Adipocyte (in vitro differentiated cells): ENCODE measurements at regions not wholly inside any gene's neighbourhood (a gene's known extent, or its start where the extent isn't known, plus 50 kb on each side); places are given as distances from the start of the nearest gene placed in this dataset.
"Not testable (repeated sequence)": the region's sequence is repeated elsewhere in the genome, so short reads cannot be mapped to it uniquely, and the experiment has no call there.

Source experiments
- DNase-seq: peaks from one replicate; pipeline ENCODE4 v3.0.0-alpha.2; 2015; ENCODE audit warnings: low read depth
- H3K27me3 ChIP-seq: replicated peaks from 2 replicates; pipeline ENCODE4 v1.7.0; 2013; ENCODE audit warnings: mild to moderate bottlenecking, low read length, moderate library complexity; ENCODE audit not compliant: control insufficient read depth, insufficient read depth
- H3K36me3 ChIP-seq: 2 replicates; pipeline ENCODE4 v1.7.0; 2013; ENCODE audit warnings: low read length, mild to moderate bottlenecking, moderate library complexity; ENCODE audit not compliant: control insufficient read depth, insufficient read depth, severe bottlenecking
- H3K4me1 ChIP-seq: 2 replicates; pipeline ENCODE4 v1.7.0; 2013; ENCODE audit warnings: mild to moderate bottlenecking, low read length, moderate library complexity; ENCODE audit not compliant: control insufficient read depth, insufficient read depth
- H3K4me3 ChIP-seq: 2 replicates; pipeline ENCODE4 v1.7.0; 2013; ENCODE audit warnings: mild to moderate bottlenecking, low read length, moderate library complexity
- H3K9ac ChIP-seq: 2 replicates; pipeline ENCODE4 v1.7.0; 2013; ENCODE audit warnings: mild to moderate bottlenecking, low read length, moderate library complexity
- H3K9me3 ChIP-seq: 2 replicates; pipeline ENCODE4 v1.7.0; 2013; ENCODE audit warnings: mild to moderate bottlenecking, low read length, moderate library complexity; ENCODE audit not compliant: control insufficient read depth

DNA sequence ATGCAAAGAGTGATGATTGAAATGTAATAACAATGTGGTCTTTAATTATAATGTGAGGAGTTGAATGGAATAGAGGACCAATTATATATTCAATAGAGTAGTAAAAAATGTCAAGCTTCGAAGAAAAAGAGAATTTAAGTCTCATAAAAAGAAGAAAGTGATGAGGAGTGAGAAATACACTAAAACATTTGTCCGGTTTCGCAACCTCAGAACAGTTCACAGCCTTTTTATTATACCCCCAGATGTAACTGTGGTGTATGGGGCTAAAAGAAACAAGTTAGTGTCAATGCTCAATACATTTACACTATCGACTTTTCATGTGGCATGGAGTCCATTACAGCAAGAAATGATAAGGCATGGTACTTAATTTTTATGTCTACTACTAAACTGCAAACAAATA, 386.5 kb upstream of the ATP11B start:
- Histone ChIP-seq H3K9ac (no peak overlapping the region), H3K9me3 (no peaks in the 10 kb centered on the region), H3K4me3 (no peak overlapping the region), H3K36me3 (no peaks in the 10 kb centered on the region), H3K4me1 (peaks cover 17% of the 10 kb centered on the region), H3K27me3 (no peaks in the 10 kb centered on the region)
- no peak for DNase-seq

DNA sequence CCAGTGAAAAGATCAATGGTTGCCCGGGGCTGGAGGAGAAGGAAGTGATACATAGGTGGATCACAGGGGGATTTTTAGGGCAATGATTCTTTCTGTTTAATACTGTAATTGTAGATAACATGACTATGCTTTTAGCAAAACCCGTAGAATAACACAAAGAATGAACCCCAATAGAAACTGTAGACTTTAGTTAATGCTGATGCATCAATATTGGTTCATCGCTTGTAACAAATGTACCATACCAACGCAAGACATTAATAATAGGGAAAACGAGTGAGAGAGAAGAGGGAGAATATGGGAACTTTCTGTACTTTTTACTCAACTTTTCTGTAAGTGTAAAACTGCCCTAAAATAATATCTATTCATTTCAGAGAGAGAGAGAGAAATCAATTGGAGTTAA, 383.3 kb upstream of the ATP11B start:
- H3K9ac ChIP-seq = no peak overlapping the region
- no peaks in the 10 kb centered on the region for H3K36me3 ChIP-seq
- no peaks in the 10 kb centered on the region for H3K27me3 ChIP-seq
- no peak overlapping the region for H3K4me3 ChIP-seq
- peaks cover 17% of the 10 kb centered on the region for H3K4me1 ChIP-seq
- no peak for DNase-seq
- H3K9me3 ChIP-seq = no peaks in the 10 kb centered on the region

DNA sequence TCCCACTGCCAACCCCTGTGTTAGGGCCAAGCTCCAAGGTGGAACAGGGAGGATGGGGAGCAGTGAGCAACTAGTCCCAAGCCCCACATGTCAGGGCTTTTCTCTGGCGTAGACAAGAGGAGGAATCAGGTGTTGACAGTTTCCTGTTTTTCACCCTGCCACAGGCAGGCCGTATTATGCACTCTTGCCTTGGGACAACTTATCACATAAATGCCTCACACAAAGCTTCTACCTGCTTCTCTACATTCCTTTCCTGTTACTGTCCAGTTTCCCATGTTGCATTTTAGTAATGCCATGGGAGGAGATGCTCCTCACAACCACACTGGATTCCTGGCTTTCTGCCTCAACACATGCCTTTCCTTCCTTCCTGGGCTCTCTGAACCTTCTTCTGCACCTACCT, 381.2 kb upstream of the ATP11B start:
- DNase-seq = no peak
- Histone ChIP-seq H3K36me3 (no peaks in the 10 kb centered on the region), H3K9ac (no peak overlapping the region), H3K9me3 (no peaks in the 10 kb centered on the region), H3K27me3 (no peaks in the 10 kb centered on the region), H3K4me1 (peaks cover 7% of the 10 kb centered on the region), H3K4me3 (no peak overlapping the region)

DNA sequence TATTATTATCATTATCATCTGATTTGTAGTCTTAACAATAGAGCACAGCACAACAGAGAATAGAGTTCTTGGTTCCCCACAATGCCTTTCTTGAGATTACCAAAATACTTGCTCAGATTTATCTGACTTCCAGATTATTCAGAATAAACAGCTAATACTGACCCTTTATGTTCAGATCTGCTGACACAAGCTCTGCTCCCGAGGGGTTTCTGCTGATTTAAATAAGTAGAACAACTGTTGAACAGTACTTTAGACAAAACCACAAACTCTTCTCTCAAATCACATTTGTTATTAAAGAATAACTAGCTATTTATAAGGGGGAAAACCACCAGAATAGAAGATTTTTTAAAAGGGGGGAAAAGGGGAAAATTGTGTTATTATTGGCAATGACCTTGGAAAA, 380.2 kb upstream of the ATP11B start:
- H3K4me1 ChIP-seq = peaks cover 4% of the 10 kb centered on the region
- no peaks in the 10 kb centered on the region for H3K36me3 ChIP-seq
- no peak for DNase-seq
- no peak overlapping the region for H3K4me3 ChIP-seq
- no peaks in the 10 kb centered on the region for H3K9me3 ChIP-seq
- no peaks in the 10 kb centered on the region for H3K27me3 ChIP-seq
- H3K9ac ChIP-seq = no peak overlapping the region

DNA sequence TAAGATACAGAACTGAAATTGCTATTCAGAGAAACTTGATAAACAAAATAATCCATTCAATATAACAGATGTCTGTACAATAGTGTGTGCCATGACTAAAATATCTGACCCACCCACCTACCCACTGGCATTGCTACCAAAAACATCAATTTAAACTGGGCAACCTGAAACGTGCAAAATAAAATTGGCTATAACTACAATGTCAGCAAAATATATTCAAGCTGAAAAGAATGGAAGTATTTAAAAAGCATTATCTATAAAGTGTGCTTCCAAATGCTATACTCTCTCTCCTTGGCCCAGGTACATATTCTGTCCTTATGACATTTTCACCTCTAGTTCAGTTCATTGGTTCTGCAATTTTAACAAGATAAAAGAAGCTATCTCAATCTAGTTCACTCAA, 379.6 kb upstream of the ATP11B start:
- Histone ChIP-seq H3K9me3 (no peaks in the 10 kb centered on the region), H3K4me1 (no peaks in the 10 kb centered on the region), H3K27me3 (no peaks in the 10 kb centered on the region), H3K9ac (no peak overlapping the region), H3K36me3 (no peaks in the 10 kb centered on the region), H3K4me3 (no peak overlapping the region)
- no peak for DNase-seq

DNA sequence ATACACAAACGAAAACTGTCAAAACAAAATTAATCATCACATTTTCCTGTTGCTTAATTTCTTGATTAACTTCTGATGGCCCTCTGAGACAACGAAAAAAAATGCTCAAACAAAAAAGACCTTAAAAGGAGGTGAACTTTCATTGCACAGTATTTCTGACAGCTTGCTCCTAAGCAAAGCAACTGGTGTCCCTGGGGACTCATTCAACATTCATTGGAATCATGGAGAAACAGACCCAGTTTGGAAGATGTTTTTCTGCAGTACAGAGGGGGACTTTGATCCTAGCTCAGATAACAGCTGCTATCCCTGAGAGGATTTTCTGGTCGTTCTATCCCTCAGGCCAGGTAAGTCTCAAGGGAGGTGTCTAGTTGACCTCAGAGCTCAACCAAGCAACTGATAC, 378.7 kb upstream of the ATP11B start:
- DNase-seq = no peak
- H3K27me3 ChIP-seq = no peaks in the 10 kb centered on the region
- H3K4me1 ChIP-seq = no peaks in the 10 kb centered on the region
- no peak overlapping the region for H3K4me3 ChIP-seq
- H3K9me3 ChIP-seq = no peaks in the 10 kb centered on the region
- H3K36me3 ChIP-seq = no peaks in the 10 kb centered on the region
- no peak overlapping the region for H3K9ac ChIP-seq

DNA sequence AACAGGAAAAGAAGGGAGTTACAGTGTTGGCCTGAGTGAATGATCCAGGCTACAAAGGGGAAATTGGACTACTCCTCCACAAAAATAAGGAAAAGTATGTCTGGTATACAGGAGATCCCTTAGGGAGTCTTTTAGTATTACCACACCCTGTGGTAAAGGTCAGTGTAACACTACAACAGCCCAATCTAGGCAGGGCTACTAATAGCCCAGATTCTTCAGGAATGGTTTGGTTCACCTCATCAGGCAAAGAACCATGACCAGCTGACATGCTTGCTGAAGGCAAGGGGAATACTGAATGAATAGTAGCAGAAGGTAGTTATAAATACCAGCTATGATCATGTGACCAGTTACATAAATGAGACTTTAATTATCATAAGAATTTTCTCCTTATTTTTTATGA, 372.6 kb upstream of the ATP11B start:
- H3K9me3 ChIP-seq = no peaks in the 10 kb centered on the region
- H3K36me3 ChIP-seq = no peaks in the 10 kb centered on the region
- no peak for DNase-seq
- H3K4me3 ChIP-seq = no peak overlapping the region
- no peak overlapping the region for H3K9ac ChIP-seq
- no peaks in the 10 kb centered on the region for H3K4me1 ChIP-seq
- H3K27me3 ChIP-seq = no peaks in the 10 kb centered on the region

DNA sequence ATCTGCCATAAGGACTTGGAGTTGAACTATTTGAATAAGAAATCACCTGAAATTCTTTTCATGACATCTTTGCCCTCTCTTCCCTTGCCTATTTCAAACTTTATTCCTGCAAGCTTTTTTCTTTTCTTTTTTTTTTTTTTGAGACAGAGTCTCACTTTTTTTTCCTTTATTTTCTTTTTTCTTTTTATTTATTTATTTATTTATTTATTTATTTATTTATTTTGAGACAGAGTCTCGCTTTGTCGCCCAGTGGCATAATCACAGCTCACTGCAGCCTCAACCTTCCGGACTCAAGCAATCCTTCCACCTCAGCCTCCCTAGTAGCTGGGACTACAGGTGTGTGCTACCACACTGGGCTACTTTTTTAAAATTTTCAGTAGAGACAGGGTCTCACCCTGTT, 369.3 kb upstream of the ATP11B start:
- Histone ChIP-seq H3K9ac (no peak overlapping the region), H3K4me1 (no peaks in the 10 kb centered on the region), H3K27me3 (no peaks in the 10 kb centered on the region), H3K4me3 (no peak overlapping the region), H3K36me3 (no peaks in the 10 kb centered on the region), H3K9me3 (no peaks in the 10 kb centered on the region)
- DNase-seq = no peak

DNA sequence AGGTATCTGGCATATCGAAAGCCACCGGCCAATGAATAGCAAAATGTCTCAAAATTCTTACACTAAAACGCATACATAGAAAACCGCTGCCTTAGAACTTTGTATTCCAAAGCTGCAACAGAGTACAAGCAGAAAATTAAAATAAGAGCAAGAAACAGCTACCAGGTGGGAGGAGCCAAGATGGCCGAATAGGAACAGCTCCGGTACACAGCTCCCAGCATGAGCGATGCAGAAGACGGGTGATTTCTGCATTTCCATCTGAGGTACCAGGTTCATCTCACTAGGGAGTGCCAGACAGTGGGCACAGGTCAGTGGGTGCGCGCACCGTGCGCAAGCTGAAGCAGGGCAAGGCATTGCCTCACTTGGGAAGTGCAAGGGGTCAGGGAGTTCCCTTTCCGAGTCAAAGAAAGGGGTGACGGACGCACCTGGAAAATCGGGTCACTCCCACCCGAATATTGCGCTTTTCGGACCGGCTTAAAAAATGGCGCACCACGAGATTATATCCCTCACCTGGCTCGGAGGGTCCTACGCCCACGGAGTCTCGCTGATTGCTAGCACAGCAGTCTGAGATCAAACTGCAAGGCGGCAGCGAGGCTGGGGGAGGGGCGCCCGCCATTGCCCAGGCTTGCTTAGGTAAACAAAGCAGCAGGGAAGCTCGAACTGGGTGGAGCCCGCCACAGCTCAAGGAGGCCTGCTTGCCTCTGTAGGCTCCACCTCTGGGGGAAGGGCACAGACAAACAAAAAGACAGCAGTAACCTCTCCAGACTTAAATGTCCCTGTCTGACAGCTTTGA, 367.2 kb upstream of the ATP11B start:
- H3K4me3 ChIP-seq, DNase-seq, H3K9me3 ChIP-seq, H3K9ac ChIP-seq, H3K36me3 ChIP-seq, H3K27me3 ChIP-seq, H3K4me1 ChIP-seq: not testable (repeated sequence)

DNA sequence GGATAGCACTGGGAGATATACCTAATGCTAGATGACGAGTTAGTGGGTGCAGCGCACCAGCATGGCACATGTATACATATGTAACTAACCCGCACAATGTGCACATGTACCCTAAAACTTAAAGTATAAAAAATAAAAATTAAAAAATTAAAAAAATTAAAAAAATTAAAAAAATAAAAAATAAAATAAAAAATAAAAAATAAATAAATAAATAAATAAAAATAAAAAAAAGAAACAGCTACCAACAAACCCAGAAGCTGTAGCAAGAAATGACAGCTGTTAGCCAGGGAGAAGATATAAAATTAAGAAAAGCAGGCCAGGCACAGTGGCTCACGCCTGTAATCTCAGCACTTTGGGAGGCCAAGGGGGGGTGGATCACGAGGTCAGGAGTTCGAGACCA, 361.3 kb upstream of the ATP11B start:
- not testable (repeated sequence) for H3K9me3 ChIP-seq, H3K9ac ChIP-seq, H3K27me3 ChIP-seq, H3K4me1 ChIP-seq, H3K4me3 ChIP-seq, H3K36me3 ChIP-seq, DNase-seq

DNA sequence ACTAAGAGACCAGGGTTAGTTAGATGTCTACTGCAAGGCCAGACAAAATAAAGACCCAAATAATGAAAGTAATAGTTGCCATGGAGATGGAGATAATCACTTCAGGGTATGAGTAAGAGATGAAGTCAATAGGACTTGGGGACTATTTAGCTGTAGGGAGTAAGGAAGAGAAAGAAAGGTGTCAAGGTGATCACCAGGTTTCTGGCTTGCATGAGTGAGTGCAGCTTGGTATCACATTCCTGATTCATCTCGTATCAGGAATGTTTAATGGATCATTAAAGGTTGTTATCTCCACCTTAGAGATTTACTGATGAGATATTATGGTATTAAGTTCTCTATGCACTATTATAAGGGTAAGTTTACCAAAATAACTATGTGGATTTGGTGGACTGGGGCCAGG, 357.4 kb upstream of the ATP11B start:
- no peaks in the 10 kb centered on the region for H3K9me3 ChIP-seq
- no peak for DNase-seq
- no peak overlapping the region for H3K9ac ChIP-seq
- no peaks in the 10 kb centered on the region for H3K4me1 ChIP-seq
- no peaks in the 10 kb centered on the region for H3K36me3 ChIP-seq
- H3K27me3 ChIP-seq = no peaks in the 10 kb centered on the region
- H3K4me3 ChIP-seq = no peak overlapping the region

DNA sequence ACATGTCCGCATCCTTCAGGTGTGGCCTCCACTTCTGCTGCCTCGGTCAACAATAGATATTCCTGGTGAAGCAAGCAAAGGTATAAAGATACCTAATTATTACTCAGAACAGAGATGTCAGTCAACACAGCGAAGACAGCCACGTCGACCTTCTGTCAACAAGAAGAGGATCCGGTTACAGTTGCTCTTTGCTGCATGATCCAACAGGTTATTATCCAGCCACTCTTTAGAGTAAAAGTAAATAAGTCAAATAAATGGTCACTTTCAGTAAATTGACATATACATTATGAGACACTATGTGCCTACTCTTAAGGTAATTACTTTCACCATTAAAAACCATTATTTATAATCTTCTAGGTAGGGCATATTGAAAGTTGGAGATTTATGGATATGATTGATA, 356.8 kb upstream of the ATP11B start:
- no peaks in the 10 kb centered on the region for H3K27me3 ChIP-seq
- H3K9me3 ChIP-seq = no peaks in the 10 kb centered on the region
- no peaks in the 10 kb centered on the region for H3K36me3 ChIP-seq
- H3K4me1 ChIP-seq = no peaks in the 10 kb centered on the region
- H3K4me3 ChIP-seq = no peak overlapping the region
- DNase-seq = no peak
- no peak overlapping the region for H3K9ac ChIP-seq
